HG03025 (cell line): ENCODE measurements at regions not wholly inside any gene's neighbourhood (a gene's known extent, or its start where the extent isn't known, plus 50 kb on each side); places are given as distances from the start of the nearest gene placed in this dataset.

Experiments
- ATAC-seq: cut with Tn5 transposase; IDR thresholded peaks from one replicate; pipeline ENCODE4 v1.9.1; 2021; ENCODE audit warnings: mild to moderate bottlenecking, moderate library complexity; ENCODE audit not compliant: unreplicated experiment, low FRiP score

GRCh38 chr20:6831461-6831860, 64.0 kb downstream of the BMP2 start:
- ATAC-seq = no peak

GRCh38 chr20:6832811-6833210, 65.3 kb downstream of the BMP2 start:
- no peak for ATAC-seq

GRCh38 chr20:6835609-6836008, 68.1 kb downstream of the BMP2 start:
- ATAC-seq = no peak

GRCh38 chr20:6836821-6837374, 69.4 kb downstream of the BMP2 start:
- no peak for ATAC-seq

- no peak for ATAC-seq
These were observed 70.2 kb downstream of the BMP2 start for GRCh38 chr20:6837730-6838129.

GRCh38 chr20:6838181-6838826, 70.8 kb downstream of the BMP2 start:
- no peak for ATAC-seq

GRCh38 chr20:6841128-6841527, 73.6 kb downstream of the BMP2 start:
- no peak for ATAC-seq

- no peak for ATAC-seq
These were observed 77.7 kb downstream of the BMP2 start for GRCh38 chr20:6845141-6845540.

GRCh38 chr20:6848041-6848440, 80.6 kb downstream of the BMP2 start:
- no peak for ATAC-seq

GRCh38 chr20:6848992-6849391, 81.5 kb downstream of the BMP2 start:
- ATAC-seq = no peak

GRCh38 chr20:6851136-6851535, 83.7 kb downstream of the BMP2 start:
- no peak for ATAC-seq

- ATAC-seq = no peak
These were observed 85.0 kb downstream of the BMP2 start for GRCh38 chr20:6852478-6852877.

- ATAC-seq = no peak
These were observed 87.6 kb downstream of the BMP2 start for GRCh38 chr20:6855104-6855503.

- no peak for ATAC-seq
These were observed 88.3 kb downstream of the BMP2 start for GRCh38 chr20:6855796-6856195.

- ATAC-seq = no peak
These were observed 90.4 kb downstream of the BMP2 start for GRCh38 chr20:6857927-6858326.

- ATAC-seq = no peak
These were observed 95.9 kb downstream of the BMP2 start for GRCh38 chr20:6863355-6863754.

- ATAC-seq = no peak
These were observed 96.3 kb downstream of the BMP2 start for GRCh38 chr20:6863798-6864201.

GRCh38 chr20:6864740-6865139, 97.3 kb downstream of the BMP2 start:
- no peak for ATAC-seq

GRCh38 chr20:6866741-6867140, 99.3 kb downstream of the BMP2 start:
- no peak for ATAC-seq

- no peak for ATAC-seq
These were observed 101.4 kb downstream of the BMP2 start for GRCh38 chr20:6868861-6869260.

GRCh38 chr20:6870559-6870958, 103.1 kb downstream of the BMP2 start:
- ATAC-seq = no peak

GRCh38 chr20:6877633-6878032, 110.1 kb downstream of the BMP2 start:
- ATAC-seq = no peak
